ENCODE measurements at regions not wholly inside any gene's neighbourhood (a gene's known extent, or its start where the extent isn't known, plus 50 kb on each side); places are given as distances from the start of the nearest gene placed in this dataset.

GRCh38 chr2:147703171-147703570 is 141.7 kb upstream of the ACVR2A start:
- TF ChIP-seq, protein P1, sequence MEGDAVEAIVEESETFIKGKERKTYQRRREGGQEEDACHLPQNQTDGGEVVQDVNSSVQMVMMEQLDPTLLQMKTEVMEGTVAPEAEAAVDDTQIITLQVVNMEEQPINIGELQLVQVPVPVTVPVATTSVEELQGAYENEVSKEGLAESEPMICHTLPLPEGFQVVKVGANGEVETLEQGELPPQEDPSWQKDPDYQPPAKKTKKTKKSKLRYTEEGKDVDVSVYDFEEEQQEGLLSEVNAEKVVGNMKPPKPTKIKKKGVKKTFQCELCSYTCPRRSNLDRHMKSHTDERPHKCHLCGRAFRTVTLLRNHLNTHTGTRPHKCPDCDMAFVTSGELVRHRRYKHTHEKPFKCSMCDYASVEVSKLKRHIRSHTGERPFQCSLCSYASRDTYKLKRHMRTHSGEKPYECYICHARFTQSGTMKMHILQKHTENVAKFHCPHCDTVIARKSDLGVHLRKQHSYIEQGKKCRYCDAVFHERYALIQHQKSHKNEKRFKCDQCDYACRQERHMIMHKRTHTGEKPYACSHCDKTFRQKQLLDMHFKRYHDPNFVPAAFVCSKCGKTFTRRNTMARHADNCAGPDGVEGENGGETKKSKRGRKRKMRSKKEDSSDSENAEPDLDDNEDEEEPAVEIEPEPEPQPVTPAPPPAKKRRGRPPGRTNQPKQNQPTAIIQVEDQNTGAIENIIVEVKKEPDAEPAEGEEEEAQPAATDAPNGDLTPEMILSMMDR (IDR thresholded peaks at IDR 0.05): no peak
- TF ChIP-seq SIN3A (IDR thresholded peaks at IDR 0.05; ENCODE audit: borderline replicate concordance, insufficient read depth, low read depth, low read length) (no peak), POLR2AphosphoS5 (IDR thresholded peaks at IDR 0.05; ENCODE audit: low read depth, low read length) (no peak), REST (IDR thresholded peaks at IDR 0.05; ENCODE audit: insufficient read depth in 1 of 2, low read depth in 2 of 2, low read length in 1 of 2) (no peak), TCF7L2 (IDR thresholded peaks at IDR 0.05; ENCODE audit: low read depth, low read length) (no peak)
